Tibial nerve (tissue), 4 donors: ENCODE measurements at regions not wholly inside any gene's neighbourhood (a gene's known extent, or its start where the extent isn't known, plus 50 kb on each side); places are given as distances from the start of the nearest gene placed in this dataset.

Source experiments
- CTCF ChIP-seq, 5 experiments: fragments of 200-600 bp in 3 of 5; fragments of 450-650 bp in 2 of 5; sonication (generic) in 3 of 5; IDR thresholded peaks; one replicate each; pipeline ENCODE4 v1.5.1; 2016 to 2019; ENCODE audit warnings: antibody characterized with exemption in 5 of 5, mild to moderate bottlenecking in 3 of 5, moderate library complexity in 2 of 5
- EP300 ChIP-seq, 2 donors: sonication (generic); formaldehyde crosslinking; IDR thresholded peaks; one replicate each; pipeline ENCODE4 v1.6.1; 2017; ENCODE audit warnings: antibody characterized with exemption in 2 of 2, mild to moderate bottlenecking in 1 of 2

GRCh38 chr5:57318251-57318650 is 144.4 kb downstream of the GPBP1 start:
- TF ChIP-seq CTCF (IDR thresholded peaks at IDR 0.05) (no peak), EP300 (IDR thresholded peaks at IDR 0.05) (no peak)
